DOHH2 (cell line): ENCODE measurements at regions not wholly inside any gene's neighbourhood (a gene's known extent, or its start where the extent isn't known, plus 50 kb on each side); places are given as distances from the start of the nearest gene placed in this dataset.

Source experiments
- CTCF ChIP-seq: fragments of 200-600 bp; sonication (generic); IDR thresholded peaks from one replicate; pipeline ENCODE4 v1.5.1; 2014; ENCODE audit warnings: antibody characterized with exemption, mild to moderate bottlenecking, low read depth, low read length; ENCODE audit not compliant: poor library complexity, severe bottlenecking
- EZH2phosphoT487 ChIP-seq: fragments of 200-600 bp; sonication (generic); IDR thresholded peaks from 2 replicates; pipeline ENCODE4 v1.6.1; 2017; ENCODE audit warnings: borderline replicate concordance, mild to moderate bottlenecking, antibody characterized with exemption, low read length, moderate library complexity, mixed read lengths

- TF ChIP-seq CTCF (no peak), EZH2phosphoT487 (no peak)
Measured at GRCh38 chr6:166005401-166005943, 162.2 kb downstream of the TBXT start.
